Pancreas (tissue), 10 donors: ENCODE measurements at regions not wholly inside any gene's neighbourhood (a gene's known extent, or its start where the extent isn't known, plus 50 kb on each side); places are given as distances from the start of the nearest gene placed in this dataset.

Experiments
- ATAC-seq, 4 donors: fragments of 200-7000 bp; cut with Tn5 transposase; one replicate each; pipeline versions ENCODE4 v1.8.0 to v1.9.1; 2020; ENCODE audit warnings: mild to moderate bottlenecking in 4 of 4, moderate library complexity in 4 of 4
- DNase-seq, 6 donors: peaks; one replicate each; pipeline ENCODE4 v3.0.0-alpha.2; 2020
- FAIRE-seq: peaks from 2 replicates; lab custom pipeline; 2012; peaks lifted over from hg19 to GRCh38; lab: Jason Lieb, UNC
- H3K27ac ChIP-seq, 4 donors: fragments of 200-600 bp; sonication (generic); 1 replicate in 3 of 4; 2 replicates in 1 of 4; pipeline versions ENCODE4 v1.5.0 to v1.8.0; 2020
- H3K27me3 ChIP-seq, 4 donors: fragments of 200-600 bp; one replicate each; pipeline ENCODE4 v1.8.0; 2021
- H3K36me3 ChIP-seq, 3 donors: fragments of 200-600 bp; sonication (generic) in 1 of 3; one replicate each; pipeline versions ENCODE4 v1.5.0 to v1.8.0; 2020 to 2021
- H3K4me1 ChIP-seq, 3 donors: fragments of 200-600 bp; one replicate each; pipeline ENCODE4 v1.8.0; 2021
- H3K4me3 ChIP-seq, 4 donors: fragments of 200-600 bp; sonication (generic) in 2 of 4; one replicate each; pipeline versions ENCODE4 v1.5.0 to v1.8.0; 2020 to 2021
- H3K9me3 ChIP-seq, 4 donors: fragments of 200-600 bp; one replicate each; pipeline ENCODE4 v1.8.0; 2021
- WGBS, 2 donors: extraction: QIAGEN DNeasy Blood & Tissue Kit; methylation state at CpG; one replicate each; pipeline ENCODE4 v1.1.7; 2013; 5-methylcytosine and 5-hydroxymethylcytosine counted together
- intact Hi-C, 3 donors: fragments of 100-400 bp; cut with DNase I; formaldehyde crosslinking; loops; one replicate each; pipeline versions ENCODE4 v1.11.1 to v1.14.2; 2022
- TF ChIP-seq, protein P1 (sequence below), 4 donors: fragments of 200-600 bp; sonication (generic) in 3 of 4; IDR thresholded peaks; one replicate each; pipeline versions ENCODE4 v1.5.0 to v1.8.0; 2021; ENCODE audit warnings: antibody characterized with exemption in 4 of 4
- donor health status: healthy with polysubstance abuse.
- donor health status: DM: no; HTN: no; CAD: no; lungs with moderate emphysema.
- donor health status: DM: no; HTN: no; CAD: no.
- donor health status: control.
- donor health status: control.
- donor health status: Bipolar disorder and iron deficiency.
- donor health status: DM: yes; HTN: yes; CAD: no.
- donor health status: DM: no; HTN: no; CAD: no.
- donor health status: DM: no; HTN: no; CAD: no.
- donor health status: DM: yes; HTN: yes; CAD: no.

DNA sequence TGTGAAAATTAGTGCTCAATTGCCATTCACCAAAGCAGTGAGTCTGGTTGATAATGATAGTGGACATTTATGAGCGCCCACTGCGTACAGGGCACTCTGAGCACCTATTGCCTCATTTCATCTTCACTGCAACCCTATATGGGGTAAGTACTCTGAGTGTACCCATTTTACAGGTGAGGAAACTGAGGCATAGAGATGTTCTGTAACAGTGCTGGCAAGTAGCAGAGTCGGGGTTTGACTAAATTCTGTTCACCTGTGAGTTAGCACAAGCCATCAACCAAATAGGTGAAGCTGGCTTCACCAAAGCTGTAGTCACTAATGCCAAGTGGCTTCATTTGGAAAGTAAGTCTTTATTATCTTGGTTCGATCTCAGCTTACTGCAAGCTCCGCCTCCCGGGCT, 135.8 kb downstream of the SPAG6 start:
- Histone ChIP-seq H3K36me3 (no peaks in the 10 kb centered on the region), H3K27ac (no peak overlapping the region), H3K4me3 (no peak overlapping the region), H3K27me3 (peaks cover 0 to 17% (median 2%) of the 10 kb centered on the region in 4 donors), H3K9me3 (no peaks in the 10 kb centered on the region), H3K4me1 (peaks cover 0 to 4% (median 0%) of the 10 kb centered on the region in 3 donors)
- TF ChIP-seq, protein P1, sequence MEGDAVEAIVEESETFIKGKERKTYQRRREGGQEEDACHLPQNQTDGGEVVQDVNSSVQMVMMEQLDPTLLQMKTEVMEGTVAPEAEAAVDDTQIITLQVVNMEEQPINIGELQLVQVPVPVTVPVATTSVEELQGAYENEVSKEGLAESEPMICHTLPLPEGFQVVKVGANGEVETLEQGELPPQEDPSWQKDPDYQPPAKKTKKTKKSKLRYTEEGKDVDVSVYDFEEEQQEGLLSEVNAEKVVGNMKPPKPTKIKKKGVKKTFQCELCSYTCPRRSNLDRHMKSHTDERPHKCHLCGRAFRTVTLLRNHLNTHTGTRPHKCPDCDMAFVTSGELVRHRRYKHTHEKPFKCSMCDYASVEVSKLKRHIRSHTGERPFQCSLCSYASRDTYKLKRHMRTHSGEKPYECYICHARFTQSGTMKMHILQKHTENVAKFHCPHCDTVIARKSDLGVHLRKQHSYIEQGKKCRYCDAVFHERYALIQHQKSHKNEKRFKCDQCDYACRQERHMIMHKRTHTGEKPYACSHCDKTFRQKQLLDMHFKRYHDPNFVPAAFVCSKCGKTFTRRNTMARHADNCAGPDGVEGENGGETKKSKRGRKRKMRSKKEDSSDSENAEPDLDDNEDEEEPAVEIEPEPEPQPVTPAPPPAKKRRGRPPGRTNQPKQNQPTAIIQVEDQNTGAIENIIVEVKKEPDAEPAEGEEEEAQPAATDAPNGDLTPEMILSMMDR (IDR thresholded peaks at IDR 0.05): no peak
- WGBS, 2 donors: 82 to 86% methylated on average over 6 of the region's 6 CpGs
- intact Hi-C loops: no loop called here
- DNase-seq: no peak
- no peak for ATAC-seq
- no peak for FAIRE-seq

DNA sequence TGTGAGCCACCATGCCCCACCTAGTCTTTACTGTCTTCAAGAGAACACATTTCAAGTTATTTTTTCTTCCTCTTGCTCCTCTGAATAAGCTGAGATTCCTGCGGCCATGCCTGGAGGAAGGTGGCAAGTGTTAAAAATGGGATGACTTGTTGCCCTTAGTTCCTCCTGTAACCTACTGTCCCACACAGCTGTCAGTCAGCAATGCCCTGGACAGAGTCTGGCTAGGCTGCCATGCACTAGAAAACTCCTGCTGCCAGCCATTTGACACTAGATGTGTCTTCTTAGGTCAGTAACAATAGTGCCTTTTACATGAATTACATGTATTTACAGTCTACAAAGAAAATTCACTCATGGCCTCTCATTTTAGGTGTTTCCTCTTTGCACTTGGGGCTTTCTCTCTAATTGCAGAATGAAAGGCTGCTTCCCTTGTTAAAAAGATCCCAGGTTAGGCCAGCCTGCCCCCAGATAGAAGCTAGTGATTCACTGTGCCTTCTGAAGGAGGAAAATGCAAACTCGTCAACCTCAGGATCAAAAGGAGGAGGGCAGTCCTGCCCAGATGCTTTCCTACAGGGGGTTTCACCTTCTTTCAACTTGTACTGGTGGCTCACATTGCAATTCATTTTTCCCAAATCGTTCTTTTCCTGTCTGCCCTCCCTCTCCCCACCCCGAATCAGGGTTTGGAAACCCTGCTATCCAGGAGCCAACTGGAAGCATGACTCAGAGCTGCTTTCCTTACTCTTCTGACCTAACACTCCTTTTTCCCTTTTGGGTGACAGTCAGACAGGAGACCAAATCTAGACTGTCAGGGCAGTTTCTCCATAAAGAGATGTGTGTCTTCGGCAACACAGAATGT, 136.6 kb downstream of the SPAG6 start:
- H3K36me3 ChIP-seq: no peaks in the 10 kb centered on the region
- no peak for FAIRE-seq
- ATAC-seq: no peak
- TF ChIP-seq, protein P1 (IDR thresholded peaks at IDR 0.05): no peak
- WGBS, 2 donors: 70 to 75% methylated on average over 5 of the region's 5 CpGs
- H3K27me3 ChIP-seq: peaks cover 0 to 9% (median 2%) of the 10 kb centered on the region in 4 donors
- H3K9me3 ChIP-seq: no peaks in the 10 kb centered on the region
- intact Hi-C loops: no loop called here
- H3K4me1 ChIP-seq: no peaks in the 10 kb centered on the region
- DNase-seq: no peak
- no peak overlapping the region for H3K27ac ChIP-seq
- H3K4me3 ChIP-seq: no peak overlapping the region

DNA sequence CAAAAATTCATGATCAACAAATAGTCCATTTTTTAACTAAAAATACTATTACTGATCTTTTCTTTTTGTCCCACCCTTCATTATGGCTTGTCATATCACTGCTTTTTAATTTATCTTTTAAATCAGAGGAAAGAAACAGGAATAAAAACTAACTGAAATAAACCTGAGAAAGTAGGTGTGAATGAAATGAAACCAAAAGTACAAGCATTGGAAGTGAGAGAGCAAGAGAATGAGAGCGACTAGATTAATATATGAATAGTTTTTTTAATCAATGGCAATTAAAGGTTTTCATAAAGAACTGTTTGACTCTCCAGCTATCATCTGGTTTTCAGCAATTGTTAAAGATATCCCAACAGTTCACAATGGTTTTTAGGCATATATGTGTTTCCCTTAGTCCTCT, 137.8 kb downstream of the SPAG6 start:
- H3K4me1 ChIP-seq: no peaks in the 10 kb centered on the region
- DNase-seq (no peak), ATAC-seq (no peak), FAIRE-seq (no peak)
- intact Hi-C loops: no loop called here
- TF ChIP-seq, protein P1 (IDR thresholded peaks at IDR 0.05): no peak
- no peak overlapping the region for H3K27ac ChIP-seq
- H3K4me3 ChIP-seq: no peak overlapping the region
- no peaks in the 10 kb centered on the region for H3K9me3 ChIP-seq
- no peaks in the 10 kb centered on the region for H3K27me3 ChIP-seq
- WGBS, 2 donors: 85 to 87% methylated on average over 1 of the region's 1 CpG
- no peaks in the 10 kb centered on the region for H3K36me3 ChIP-seq
